ENCODE measurements at regions not wholly inside any gene's neighbourhood (a gene's known extent, or its start where the extent isn't known, plus 50 kb on each side); places are given as distances from the start of the nearest gene placed in this dataset.

GRCh38 chr3:116966649-116967048, 257.1 kb downstream of the TUSC7 start:
- no peak for ATAC-seq
- TF ChIP-seq POLR2A (IDR thresholded peaks at IDR 0.05) (no peak), CTCF (IDR thresholded peaks at IDR 0.05 in 4 of 5, conservative IDR thresholded peaks at IDR 0.05 in 1 of 5) (no peak)
- no peak for DNase-seq
- in situ Hi-C loops (cut with MboI; ENCODE audit: low sequenced_read_pairs in 4 of 4) = no loop called here
- Histone ChIP-seq H3K4me1 (no peaks in the 10 kb centered on the region), H3K4me3 (no peak overlapping the region), H3K9me3 (no peaks in the 10 kb centered on the region), H3K27me3 (no peaks in the 10 kb centered on the region), H3K27ac (no peak overlapping the region), H3K36me3 (no peaks in the 10 kb centered on the region)
- intact Hi-C loops (cut with DNase I; ENCODE audit: low total_unique reads) = no loop called here

- Histone ChIP-seq H3K4me3 (no peak overlapping the region), H3K9me3 (no peaks in the 10 kb centered on the region), H3K27ac (no peak overlapping the region), H3K27me3 (no peaks in the 10 kb centered on the region), H3K4me1 (no peaks in the 10 kb centered on the region), H3K36me3 (no peaks in the 10 kb centered on the region)
- in situ Hi-C loops (cut with MboI; ENCODE audit: low sequenced_read_pairs in 4 of 4) = no loop called here
- DNase-seq = no peak
- ATAC-seq = no peak
- intact Hi-C loops (cut with DNase I; ENCODE audit: low total_unique reads) = no loop called here
- TF ChIP-seq CTCF (IDR thresholded peaks at IDR 0.05 in 4 of 5, conservative IDR thresholded peaks at IDR 0.05 in 1 of 5) (no peak), POLR2A (IDR thresholded peaks at IDR 0.05) (no peak)
Measured at GRCh38 chr3:116969135-116969534, 259.6 kb downstream of the TUSC7 start.

DNA sequence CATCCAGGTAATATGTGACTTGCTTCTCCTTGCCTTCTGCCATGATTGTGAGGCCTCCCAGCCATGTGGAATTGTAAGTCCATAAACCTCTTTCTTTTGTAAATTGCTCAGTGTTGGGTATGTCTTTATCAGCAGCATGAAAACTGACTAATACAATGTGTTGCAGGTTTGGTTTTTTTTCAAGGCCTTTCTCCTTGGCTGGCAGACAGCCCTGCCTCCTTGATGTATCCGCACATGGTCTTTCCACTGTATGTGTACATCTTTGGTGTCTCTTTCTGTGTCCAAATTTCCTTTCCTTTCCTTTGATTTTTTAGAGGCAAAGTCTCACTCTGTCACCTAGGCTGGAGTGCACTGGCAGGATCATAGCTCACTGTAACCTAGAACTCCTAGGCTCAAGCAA, 260.1 kb downstream of the TUSC7 start:
- Histone ChIP-seq H3K27me3 (no peaks in the 10 kb centered on the region), H3K4me3 (no peak overlapping the region), H3K9me3 (no peaks in the 10 kb centered on the region), H3K4me1 (no peaks in the 10 kb centered on the region), H3K27ac (no peak overlapping the region), H3K36me3 (no peaks in the 10 kb centered on the region)
- ATAC-seq (no peak), DNase-seq (no peak)
- TF ChIP-seq POLR2A (IDR thresholded peaks at IDR 0.05) (no peak), CTCF (IDR thresholded peaks at IDR 0.05 in 4 of 5, conservative IDR thresholded peaks at IDR 0.05 in 1 of 5) (no peak)
- in situ Hi-C loops (cut with MboI; ENCODE audit: low sequenced_read_pairs in 4 of 4) = no loop called here
- intact Hi-C loops (cut with DNase I; ENCODE audit: low total_unique reads) = no loop called here

DNA sequence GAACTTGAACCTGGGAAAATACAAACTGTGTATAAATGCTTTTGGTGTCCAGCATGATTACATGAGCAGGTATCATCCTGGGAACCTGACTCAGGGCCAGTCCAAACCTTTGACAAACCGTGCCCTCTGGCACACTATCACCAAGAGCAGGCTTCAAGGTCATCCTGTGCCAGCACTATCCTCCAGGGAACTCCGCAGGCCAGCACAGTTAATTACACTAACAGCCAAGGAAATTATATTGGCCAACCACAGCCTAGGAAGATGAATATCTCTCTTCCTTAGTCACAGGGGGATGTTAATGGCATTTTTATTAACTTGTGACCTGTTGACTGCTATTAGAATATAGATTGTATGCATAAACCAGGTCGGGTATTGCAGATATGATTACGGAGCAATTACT, 262.0 kb downstream of the TUSC7 start:
- no peaks in the 10 kb centered on the region for H3K27me3 ChIP-seq
- H3K4me3 ChIP-seq = no peak overlapping the region

More for the DNA sequence above, 262.0 kb downstream of the TUSC7 start:
- H3K4me1 ChIP-seq = no peaks in the 10 kb centered on the region
- no peak for ATAC-seq
- TF ChIP-seq CTCF (IDR thresholded peaks at IDR 0.05 in 4 of 5, conservative IDR thresholded peaks at IDR 0.05 in 1 of 5) = no peak
- TF ChIP-seq POLR2A (IDR thresholded peaks at IDR 0.05) = no peak
- no peak overlapping the region for H3K27ac ChIP-seq
- in situ Hi-C loops (cut with MboI; ENCODE audit: low sequenced_read_pairs in 4 of 4) = no loop called here
- no peak for DNase-seq
- H3K36me3 ChIP-seq = no peaks in the 10 kb centered on the region
- no peaks in the 10 kb centered on the region for H3K9me3 ChIP-seq
- intact Hi-C loops (cut with DNase I; ENCODE audit: low total_unique reads) = no loop called here

Measured in gastrocnemius medialis (tissue), 4 donors.